ENCODE measurements at regions not wholly inside any gene's neighbourhood (a gene's known extent, or its start where the extent isn't known, plus 50 kb on each side); places are given as distances from the start of the nearest gene placed in this dataset.

DNA sequence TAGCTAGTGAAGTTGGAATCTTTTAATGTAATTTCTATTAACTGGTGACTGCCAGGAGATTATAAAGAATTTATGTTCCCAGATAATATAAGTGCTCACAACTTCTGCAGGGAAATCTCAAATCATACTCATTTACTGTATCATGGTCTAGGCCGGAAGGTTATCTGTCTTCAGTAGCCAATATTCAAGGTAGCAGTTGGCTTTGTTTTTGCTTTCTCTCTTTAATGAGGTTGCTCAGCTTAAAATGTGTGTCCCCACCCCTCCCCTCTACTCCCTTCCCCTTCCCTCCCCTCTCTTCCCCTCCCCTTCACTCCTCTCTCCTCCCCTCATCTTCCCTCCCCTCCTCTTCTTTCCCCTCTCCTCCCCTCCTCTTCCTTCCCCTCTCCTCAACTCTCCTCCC is 117.6 kb downstream of the HPGD start:
- TF ChIP-seq, protein P1, sequence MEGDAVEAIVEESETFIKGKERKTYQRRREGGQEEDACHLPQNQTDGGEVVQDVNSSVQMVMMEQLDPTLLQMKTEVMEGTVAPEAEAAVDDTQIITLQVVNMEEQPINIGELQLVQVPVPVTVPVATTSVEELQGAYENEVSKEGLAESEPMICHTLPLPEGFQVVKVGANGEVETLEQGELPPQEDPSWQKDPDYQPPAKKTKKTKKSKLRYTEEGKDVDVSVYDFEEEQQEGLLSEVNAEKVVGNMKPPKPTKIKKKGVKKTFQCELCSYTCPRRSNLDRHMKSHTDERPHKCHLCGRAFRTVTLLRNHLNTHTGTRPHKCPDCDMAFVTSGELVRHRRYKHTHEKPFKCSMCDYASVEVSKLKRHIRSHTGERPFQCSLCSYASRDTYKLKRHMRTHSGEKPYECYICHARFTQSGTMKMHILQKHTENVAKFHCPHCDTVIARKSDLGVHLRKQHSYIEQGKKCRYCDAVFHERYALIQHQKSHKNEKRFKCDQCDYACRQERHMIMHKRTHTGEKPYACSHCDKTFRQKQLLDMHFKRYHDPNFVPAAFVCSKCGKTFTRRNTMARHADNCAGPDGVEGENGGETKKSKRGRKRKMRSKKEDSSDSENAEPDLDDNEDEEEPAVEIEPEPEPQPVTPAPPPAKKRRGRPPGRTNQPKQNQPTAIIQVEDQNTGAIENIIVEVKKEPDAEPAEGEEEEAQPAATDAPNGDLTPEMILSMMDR (conservative IDR thresholded peaks at IDR 0.05), result no peak
- no peak overlapping the region for H3K27ac Mint-ChIP-seq
- Histone ChIP-seq H4K5ac (ENCODE audit: insufficient read length, low read depth, low read length) (no peak overlapping the region), H3K23ac (ENCODE audit: insufficient read length, low read depth, low read length) (no peak overlapping the region), H3T11ph (ENCODE audit: low read length) (no peak overlapping the region), H3K23me2 (ENCODE audit: insufficient read length, low read depth, low read length, poor library complexity, severe bottlenecking) (no peaks in the 10 kb centered on the region), H4K20me1 (ENCODE audit: control insufficient read depth, insufficient read depth, insufficient read length) (no peaks in the 10 kb centered on the region), H2BK120ac (ENCODE audit: low read depth, low read length, poor library complexity, severe bottlenecking) (no peak overlapping the region), H3K4ac (ENCODE audit: low read depth, low read length) (no peak overlapping the region), H2BK20ac (ENCODE audit: low read depth, low read length, poor library complexity, severe bottlenecking) (no peak overlapping the region), H3K56ac (ENCODE audit: insufficient read length, low read depth, low read length) (no peak overlapping the region), H3K27me3 (ENCODE audit: insufficient read depth, low read length) (no peaks in the 10 kb centered on the region), H2BK5ac (ENCODE audit: insufficient read length, low read length) (no peak overlapping the region), H3K9me3 (ENCODE audit: control insufficient read depth, low read depth, low read length) (no peaks in the 10 kb centered on the region), H2BK12ac (ENCODE audit: insufficient read length, low read depth, low read length) (no peak overlapping the region), H4K8ac (replicated peaks; ENCODE audit: insufficient read length, low read depth, low read length) (no peak overlapping the region), H3K14ac (ENCODE audit: insufficient read depth, low read length) (no peak overlapping the region), H3K9ac (ENCODE audit: extremely low read depth, insufficient read length, low read length) (no peak overlapping the region), H4K91ac (ENCODE audit: insufficient read length, low read depth, low read length) (no peak overlapping the region), H3K18ac (ENCODE audit: insufficient read length, low read depth, low read length) (no peak overlapping the region), H3K79me1 (ENCODE audit: insufficient read depth, low read depth, low read length, poor library complexity, severe bottlenecking) (no peaks in the 10 kb centered on the region), H3K4me2 (ENCODE audit: insufficient read depth, insufficient read length, low read length) (no peak overlapping the region), H2AFZ (ENCODE audit: low read length) (no peak overlapping the region), H2AK5ac (ENCODE audit: insufficient read length, low read length) (no peak overlapping the region), H3K4me1 (ENCODE audit: insufficient read depth, low read length) (peaks cover 3% of the 10 kb centered on the region; the same call in 1 of the 2 replicates), H3K27ac (ENCODE audit: insufficient read length, low read depth, low read length) (no peak overlapping the region), H2BK15ac (ENCODE audit: low read depth, low read length) (no peak overlapping the region), H3K79me2 (ENCODE audit: insufficient read depth, low read length) (no peaks in the 10 kb centered on the region)
- H3K27me3 Mint-ChIP-seq (ENCODE audit: low read depth), result no peaks in the 10 kb centered on the region
- H3K4me1 Mint-ChIP-seq, result peaks cover 44 to 63% of the 10 kb centered on the region in 2 experiments
- H3K4me3 Mint-ChIP-seq, result no peak overlapping the region
- WGBS (ENCODE audit: extremely low coverage, insufficient read length, low lambda C conversion rate), result no CpG with 5 or more reads among the region's 1 CpG
- no peaks in the 10 kb centered on the region for H3K36me3 Mint-ChIP-seq (ENCODE audit: insufficient read depth in 1 of 3, low read depth in 3 of 3)
- no peak for DNase-seq
- H3K9me3 Mint-ChIP-seq, result no peaks in the 10 kb centered on the region

Data from H9 (cell line).